ENCODE measurements at regions not wholly inside any gene's neighbourhood (a gene's known extent, or its start where the extent isn't known, plus 50 kb on each side); places are given as distances from the start of the nearest gene placed in this dataset.
A peak's percentile ranks its signal among the peaks of the same experiment; 100 is the strongest.

- DNase-seq (ENCODE audit: extremely low spot score, unreplicated experiment), result no peak
- no peak for TF ChIP-seq CTCF (conservative IDR thresholded peaks at IDR 0.05)
- Mint-ChIP-seq H3K9me3 (peaks cover 5% of the 10 kb centered on the region), H3K4me3 (no peak overlapping the region), H3K4me1 (ENCODE audit: unreplicated experiment) (peaks cover 20% of the 10 kb centered on the region), H3K27me3 (no peaks in the 10 kb centered on the region), H3K27ac (peak overlapping the region; percentile 56), H3K36me3 (peaks cover 4% of the 10 kb centered on the region)
Measured at GRCh38 chr1:94730450-94730849, 89.7 kb upstream of the SLC44A3 start.

GRCh38 chr1:94729267-94729666 lies 90.9 kb upstream of the SLC44A3 start:
- no peak overlapping the region for H3K27ac Mint-ChIP-seq
- H3K4me1 Mint-ChIP-seq (ENCODE audit: unreplicated experiment), result peaks cover 11% of the 10 kb centered on the region
- H3K9me3 Mint-ChIP-seq, result peaks cover 5% of the 10 kb centered on the region
- no peaks in the 10 kb centered on the region for H3K27me3 Mint-ChIP-seq
- peaks cover 4% of the 10 kb centered on the region for H3K36me3 Mint-ChIP-seq
- no peak overlapping the region for H3K4me3 Mint-ChIP-seq
- DNase-seq (ENCODE audit: extremely low spot score, unreplicated experiment), result no peak
- no peak for TF ChIP-seq CTCF (conservative IDR thresholded peaks at IDR 0.05)

DNA sequence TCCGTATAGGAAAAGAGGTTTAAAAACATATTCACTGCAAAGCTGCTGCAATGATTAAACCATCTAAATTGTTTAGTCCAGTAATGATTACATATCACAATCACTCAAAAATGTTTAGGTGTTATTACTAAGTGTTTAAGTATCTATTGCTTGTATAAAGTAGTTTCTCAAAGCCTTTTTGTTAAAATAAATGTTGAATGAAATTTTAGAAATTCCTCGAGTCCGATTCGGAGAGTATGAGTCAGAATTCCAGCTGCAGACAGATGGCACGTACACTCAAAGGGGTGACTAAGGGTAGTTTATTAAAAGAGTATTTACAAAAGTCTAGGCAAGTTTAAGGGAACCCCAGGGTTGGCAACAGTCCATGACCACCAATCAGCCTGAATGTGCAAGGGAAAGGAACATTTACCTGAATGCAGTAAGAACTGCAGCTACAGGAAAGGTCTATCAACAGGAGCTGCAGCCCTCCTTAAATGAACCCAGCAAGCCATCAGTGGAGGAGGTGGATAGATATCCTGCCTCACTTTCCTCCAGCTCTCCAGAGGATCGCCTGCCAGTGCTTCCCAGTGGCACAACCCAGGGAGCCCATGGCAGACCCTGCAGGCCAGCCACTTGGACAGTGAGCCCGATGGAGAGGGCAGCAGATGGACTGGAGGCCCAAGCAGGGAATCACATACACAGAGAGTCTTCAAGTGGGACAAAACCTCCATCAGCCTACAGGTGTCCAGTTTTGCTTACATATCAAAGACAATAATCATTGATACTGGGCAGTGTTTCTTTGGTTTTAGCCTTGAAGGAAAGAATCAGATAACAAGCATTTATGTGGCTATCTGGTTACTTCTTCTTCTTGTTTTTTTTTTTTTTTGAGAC lies 92.1 kb upstream of the SLC44A3 start:
- no peak for TF ChIP-seq CTCF (conservative IDR thresholded peaks at IDR 0.05)
- DNase-seq (ENCODE audit: extremely low spot score, unreplicated experiment), result no peak
- H3K36me3 Mint-ChIP-seq, result peaks cover 4% of the 10 kb centered on the region
- H3K4me1 Mint-ChIP-seq (ENCODE audit: unreplicated experiment), result peaks cover 11% of the 10 kb centered on the region
- H3K27me3 Mint-ChIP-seq, result no peaks in the 10 kb centered on the region
- no peak overlapping the region for H3K4me3 Mint-ChIP-seq
- H3K9me3 Mint-ChIP-seq, result peaks cover under 1% of the 10 kb centered on the region
- H3K27ac Mint-ChIP-seq, result peak overlapping the region; percentile 42

- Mint-ChIP-seq H3K27me3 (no peaks in the 10 kb centered on the region), H3K27ac (no peak overlapping the region), H3K9me3 (no peaks in the 10 kb centered on the region), H3K4me1 (ENCODE audit: unreplicated experiment) (peaks cover 11% of the 10 kb centered on the region), H3K4me3 (no peak overlapping the region), H3K36me3 (peaks cover 4% of the 10 kb centered on the region)
- no peak for DNase-seq (ENCODE audit: extremely low spot score, unreplicated experiment)
- no peak for TF ChIP-seq CTCF (conservative IDR thresholded peaks at IDR 0.05)
Measured at GRCh38 chr1:94726981-94727685, 93.0 kb upstream of the SLC44A3 start.

- no peak for TF ChIP-seq CTCF (conservative IDR thresholded peaks at IDR 0.05)
- Mint-ChIP-seq H3K27ac (no peak overlapping the region), H3K27me3 (no peaks in the 10 kb centered on the region), H3K4me1 (ENCODE audit: unreplicated experiment) (peaks cover 11% of the 10 kb centered on the region), H3K4me3 (no peak overlapping the region), H3K9me3 (no peaks in the 10 kb centered on the region), H3K36me3 (no peaks in the 10 kb centered on the region)
- DNase-seq (ENCODE audit: extremely low spot score, unreplicated experiment), result no peak
Measured at GRCh38 chr1:94725566-94725965, 94.6 kb upstream of the SLC44A3 start.

All from type B pancreatic cell (in vitro differentiated cells).